Stomach (tissue), 4 donors: ENCODE measurements at regions not wholly inside any gene's neighbourhood (a gene's known extent, or its start where the extent isn't known, plus 50 kb on each side); places are given as distances from the start of the nearest gene placed in this dataset.

ENCODE experiments used
- EP300 ChIP-seq: sonication (generic); formaldehyde crosslinking; IDR thresholded peaks from one replicate; pipeline ENCODE4 v1.6.1; 2017; ENCODE audit warnings: antibody characterized with exemption
- POLR2A ChIP-seq, 4 donors: fragments of 450-650 bp; IDR thresholded peaks; one replicate each; pipeline ENCODE4 v1.6.1; 2016; ENCODE audit warnings: antibody characterized with exemption in 4 of 4, control low read depth in 2 of 4, mild to moderate bottlenecking in 1 of 4, moderate library complexity in 1 of 4

GRCh38 chr1:69406244-69406643, 161.5 kb upstream of the LRRC7 start:
- no peak for TF ChIP-seq POLR2A (IDR thresholded peaks at IDR 0.05)
- TF ChIP-seq EP300: no peak
